Pons (tissue), 1 donor: ENCODE measurements at regions not wholly inside any gene's neighbourhood (a gene's known extent, or its start where the extent isn't known, plus 50 kb on each side); places are given as distances from the start of the nearest gene placed in this dataset.
"Not testable (repeated sequence)": the region's sequence is repeated elsewhere in the genome, so short reads cannot be mapped to it uniquely, and the experiment has no call there.

Experiments used
- DNase-seq: peaks from one replicate; pipeline ENCODE4 v3.0.0-alpha.2; 2016; ENCODE audit warnings: low spot score

DNA sequence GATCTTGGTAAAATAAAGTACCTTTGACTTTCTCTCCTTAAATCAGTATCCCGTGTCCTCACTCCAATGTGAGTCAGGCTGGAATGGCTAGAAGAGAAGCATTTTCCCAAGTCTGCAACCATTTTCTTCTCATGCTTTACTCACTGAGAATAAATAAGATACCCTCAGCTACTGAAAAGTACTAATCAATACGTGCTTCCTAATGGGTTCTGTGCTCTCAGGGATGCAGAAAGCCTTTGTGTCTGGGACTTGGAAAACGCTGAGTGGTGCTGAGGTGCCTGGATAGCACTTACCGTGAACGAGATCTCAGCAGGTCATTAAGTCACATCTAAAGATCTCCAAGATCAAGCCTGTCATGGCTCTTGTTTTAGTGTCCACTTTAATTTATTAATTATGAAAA lies 672.3 kb upstream of the C16orf82 start:
- no peak for DNase-seq

DNA sequence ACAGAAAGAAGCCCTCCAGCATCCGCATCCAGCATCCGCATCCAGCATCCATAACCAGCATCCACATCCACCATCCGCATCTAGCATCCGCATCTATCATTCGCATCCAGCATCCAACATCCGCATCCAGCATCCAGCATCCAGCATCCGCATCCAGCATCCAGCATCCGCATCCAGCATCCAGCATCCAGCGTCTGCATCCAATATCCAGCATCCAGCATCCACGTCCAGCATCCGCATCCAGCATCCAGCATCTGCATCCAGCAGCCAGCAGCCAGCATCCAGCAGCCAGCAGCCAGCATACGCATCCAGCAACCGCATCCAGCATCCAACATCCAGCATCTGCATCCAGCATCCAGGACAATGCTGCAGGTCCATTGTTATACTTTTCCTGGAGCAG lies 671.0 kb upstream of the C16orf82 start:
- no peak for DNase-seq

DNA sequence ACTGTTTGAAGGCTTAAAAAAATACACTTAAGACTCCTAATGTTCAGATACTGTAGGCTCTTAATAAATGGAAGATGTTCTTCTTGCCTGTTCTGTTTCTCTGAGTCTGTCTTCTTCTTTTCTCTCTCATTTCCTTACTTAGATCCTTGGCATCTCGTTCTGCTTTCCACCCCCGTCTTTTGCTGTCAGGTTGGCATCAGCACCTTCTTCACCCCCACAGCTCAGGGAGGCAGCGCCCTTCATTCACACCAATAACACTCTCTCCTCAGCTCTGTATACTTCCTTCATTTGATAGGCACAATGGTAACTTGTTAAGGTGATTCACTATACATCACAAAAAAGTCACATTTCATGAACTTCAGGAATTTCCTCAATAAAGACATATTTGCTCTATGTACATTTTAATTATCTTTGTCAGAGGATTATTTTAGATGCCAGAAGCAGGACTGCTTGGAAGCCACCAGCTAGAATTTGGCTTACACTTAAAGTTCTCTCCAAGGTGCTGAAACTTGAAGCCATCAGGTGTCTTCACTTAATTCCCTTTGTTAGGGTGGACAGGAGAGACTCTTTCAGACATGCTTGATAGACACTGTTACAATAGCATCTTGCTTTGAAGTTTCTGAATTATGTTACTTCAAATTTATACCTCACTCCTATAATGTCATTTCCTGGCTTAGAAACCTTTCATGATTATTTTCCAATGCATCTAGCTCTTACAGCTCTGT lies 670.1 kb upstream of the C16orf82 start:
- DNase-seq = no peak

DNA sequence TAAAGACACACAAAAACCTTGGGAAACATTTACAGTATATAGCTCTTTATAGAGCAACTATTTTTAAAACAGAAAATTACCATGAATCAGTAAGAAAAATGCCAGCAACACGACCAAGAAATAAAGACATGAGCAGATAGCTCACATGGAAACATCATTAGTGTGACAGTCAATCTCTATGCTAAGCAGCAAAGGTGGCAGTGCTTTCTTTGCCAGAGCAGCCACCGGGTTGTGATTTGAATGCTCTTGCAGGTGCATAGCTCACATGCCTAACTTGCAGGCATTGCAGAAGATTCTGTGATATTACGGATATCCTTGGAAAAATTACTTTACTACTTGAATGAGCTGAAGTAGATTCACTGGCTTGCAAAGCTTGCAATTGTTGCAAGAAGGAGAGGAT lies 652.9 kb upstream of the C16orf82 start:
- DNase-seq = no peak

DNA sequence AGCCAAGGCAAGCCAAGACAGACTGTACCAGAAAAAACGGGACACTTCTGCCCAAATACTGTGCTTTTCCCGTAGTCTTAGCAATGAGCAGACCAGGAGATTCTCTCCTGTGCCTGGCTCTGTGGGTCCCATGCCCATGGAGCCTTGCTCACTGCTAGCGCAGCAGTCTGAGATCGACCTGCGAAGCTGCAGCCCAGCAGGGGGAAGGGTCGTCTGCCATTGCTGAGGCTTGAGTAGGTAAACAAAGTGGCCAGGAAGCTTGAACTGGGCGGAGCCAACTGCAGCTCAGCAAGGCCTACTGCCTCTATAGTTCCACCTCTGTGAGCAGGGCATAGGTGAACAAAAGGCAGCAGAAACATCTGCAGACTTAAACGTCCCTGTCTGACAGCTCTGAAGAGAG lies 647.3 kb upstream of the C16orf82 start:
- DNase-seq = not testable (repeated sequence)

DNA sequence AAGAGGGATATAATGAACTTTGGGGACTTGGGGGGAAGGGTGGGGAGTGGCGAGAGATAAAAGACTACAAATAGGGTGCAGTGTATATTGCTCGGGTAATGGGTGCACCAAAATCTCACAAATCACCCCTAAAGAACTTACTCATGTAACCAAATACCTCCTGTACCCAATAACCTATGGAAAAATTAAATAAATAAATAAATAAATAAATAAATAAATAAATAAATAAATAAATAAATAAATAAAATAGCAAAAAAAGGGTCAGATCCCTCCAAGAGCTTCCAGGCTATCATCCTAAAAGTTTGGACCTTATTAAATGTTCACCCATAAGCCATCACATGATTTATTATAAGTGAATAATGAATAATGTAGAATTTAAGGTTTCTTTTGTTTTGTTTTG lies 636.1 kb upstream of the C16orf82 start:
- DNase-seq = no peak

DNA sequence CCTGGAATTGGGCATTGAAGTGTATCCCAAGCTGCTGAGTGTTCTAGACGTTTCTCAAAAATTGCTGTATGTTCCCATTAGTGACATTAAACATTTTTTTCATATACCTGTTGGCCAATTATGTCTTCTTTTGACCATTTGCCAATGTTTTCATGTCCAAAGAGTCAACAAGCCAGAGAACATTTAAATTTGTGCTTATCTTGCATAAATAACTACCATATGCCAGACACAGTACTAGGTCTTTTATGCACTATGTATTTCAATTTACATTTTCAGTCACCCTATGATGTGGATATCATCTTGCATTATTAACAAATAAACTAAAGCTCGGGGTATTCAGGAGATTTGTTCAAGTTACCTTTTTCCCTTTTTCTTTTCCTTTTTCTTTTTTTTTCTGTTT lies 632.9 kb upstream of the C16orf82 start:
- DNase-seq = no peak

DNA sequence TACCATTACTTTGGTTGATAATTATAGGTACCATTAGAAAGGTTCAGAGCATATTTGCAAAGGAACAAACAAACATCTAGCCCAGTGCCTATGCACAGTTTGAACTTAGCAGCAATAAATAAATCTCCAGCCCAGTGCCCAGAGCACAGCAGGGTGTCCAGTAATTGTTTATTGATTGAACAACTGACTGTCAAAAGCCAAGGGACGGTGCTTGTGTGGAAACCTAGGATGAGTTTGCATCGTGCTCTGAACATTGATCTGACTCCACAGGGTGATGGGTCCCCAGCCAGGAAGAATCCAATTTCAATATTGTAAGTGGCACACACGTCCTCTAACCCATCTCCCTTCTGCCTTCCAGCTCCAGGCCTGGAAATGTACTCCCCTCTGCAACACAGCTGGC lies 625.5 kb upstream of the C16orf82 start:
- DNase-seq = no peak

DNA sequence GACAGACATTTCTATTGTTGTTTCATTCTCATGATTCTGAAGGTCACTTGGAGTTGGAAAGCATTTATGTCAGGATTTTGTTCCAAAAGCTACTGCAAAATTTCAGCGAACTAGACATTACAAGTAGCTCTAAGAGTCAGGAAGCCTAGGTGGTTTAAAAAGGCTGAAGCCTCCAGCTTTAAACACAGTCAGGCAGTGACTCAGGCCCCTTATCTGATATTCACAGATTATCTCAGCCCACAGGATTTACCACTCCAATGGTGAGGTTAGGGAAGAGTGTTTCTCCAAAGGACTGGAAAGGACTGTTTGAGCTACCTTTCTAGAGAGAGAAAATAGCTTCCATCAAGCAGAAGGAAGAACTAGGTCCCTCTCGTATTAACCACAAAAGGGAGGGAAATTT lies 624.4 kb upstream of the C16orf82 start:
- DNase-seq = no peak

DNA sequence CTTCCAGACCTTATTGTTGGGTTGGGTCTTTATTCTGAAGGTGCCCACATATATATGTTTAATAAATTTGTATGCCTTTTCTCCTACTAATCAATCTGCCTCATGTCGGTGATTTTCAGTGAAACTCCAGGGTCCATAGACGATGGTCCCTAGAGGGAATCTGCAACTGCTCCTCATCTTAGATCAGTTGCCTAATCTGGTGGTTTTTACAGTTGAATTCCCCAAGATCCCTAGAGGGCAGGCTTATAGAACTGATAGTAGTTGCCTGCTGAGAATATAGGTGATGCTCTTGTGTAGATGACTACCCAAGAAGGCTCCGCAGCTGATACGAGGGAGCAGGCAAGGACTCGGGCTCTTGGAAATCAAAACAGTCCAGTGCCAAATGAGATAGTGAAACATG lies 619.2 kb upstream of the C16orf82 start:
- DNase-seq = no peak

DNA sequence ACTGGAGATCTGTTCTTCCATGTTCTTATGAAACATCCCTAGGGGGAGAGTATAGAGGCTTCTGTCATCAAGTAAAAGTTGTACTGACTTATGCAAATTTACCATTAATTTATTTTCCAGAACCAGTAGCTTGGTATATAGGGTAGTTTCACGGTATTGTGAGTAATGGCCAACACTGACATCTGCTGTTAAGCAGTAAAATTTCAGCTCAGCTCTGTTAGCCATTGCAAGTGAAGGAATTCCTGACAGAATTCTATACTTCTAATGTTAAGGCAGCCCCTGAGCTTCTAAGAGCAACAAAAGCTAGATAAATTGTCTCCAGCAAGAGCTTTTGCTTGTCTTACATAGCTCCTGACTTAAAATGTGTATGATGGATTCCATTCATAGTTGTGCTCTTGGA lies 613.5 kb upstream of the C16orf82 start:
- DNase-seq = no peak

DNA sequence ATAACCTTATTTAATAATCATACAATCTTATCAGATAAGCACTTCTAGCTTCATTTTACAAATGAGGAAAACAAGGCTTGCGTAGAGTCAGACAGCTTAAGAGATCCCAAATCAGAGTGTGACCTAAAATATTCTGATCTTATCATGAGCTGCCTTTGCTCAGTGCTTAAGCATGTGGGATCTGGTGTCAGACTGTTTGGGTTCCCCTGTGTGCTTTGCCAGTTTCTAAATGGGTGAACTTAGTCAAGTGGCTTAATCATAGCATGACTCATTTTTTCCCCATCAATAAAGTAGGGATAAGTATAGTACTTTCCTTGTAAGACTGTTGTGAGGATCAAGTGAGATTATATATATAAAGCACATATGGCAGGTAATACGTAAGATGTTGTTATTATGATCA lies 612.6 kb upstream of the C16orf82 start:
- DNase-seq = no peak

DNA sequence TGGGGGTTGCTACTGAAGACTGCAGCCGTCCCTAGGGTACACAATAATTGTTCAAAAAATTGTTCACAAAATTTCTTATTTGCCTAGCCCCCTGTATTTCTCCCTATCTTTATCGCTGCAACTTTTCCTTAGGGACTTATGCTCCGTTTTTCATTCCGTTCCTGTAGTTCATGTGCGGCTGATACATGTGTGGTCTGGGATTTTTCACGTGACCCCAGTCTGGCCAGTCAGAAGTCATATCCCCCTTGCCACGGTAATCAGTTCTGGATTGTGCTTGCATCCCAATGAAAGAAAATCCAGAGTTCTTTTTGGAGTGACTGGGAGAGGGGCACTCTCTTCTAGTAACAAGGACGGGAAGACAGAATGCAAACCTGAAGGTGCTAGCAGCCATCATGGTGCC lies 610.7 kb upstream of the C16orf82 start:
- DNase-seq = no peak

DNA sequence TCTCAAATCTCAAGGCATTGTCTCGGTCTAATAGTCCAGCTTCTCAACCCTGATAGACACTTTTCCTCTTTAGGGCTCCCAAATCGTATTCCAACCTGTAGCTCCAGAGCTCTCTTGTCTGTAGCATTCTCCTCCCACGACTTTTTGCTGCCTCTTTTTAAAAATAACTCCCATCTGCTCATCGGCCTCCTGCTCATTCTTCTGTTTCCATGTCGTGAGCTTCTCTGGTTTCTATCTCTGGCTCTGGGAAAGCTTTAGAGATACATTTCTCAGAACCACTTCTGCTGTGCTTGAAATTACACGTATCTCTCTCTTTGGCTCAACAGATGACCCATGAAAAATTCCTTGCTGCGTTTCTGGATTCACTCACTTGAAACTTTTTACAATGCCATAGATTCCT lies 609.6 kb upstream of the C16orf82 start:
- DNase-seq = no peak

DNA sequence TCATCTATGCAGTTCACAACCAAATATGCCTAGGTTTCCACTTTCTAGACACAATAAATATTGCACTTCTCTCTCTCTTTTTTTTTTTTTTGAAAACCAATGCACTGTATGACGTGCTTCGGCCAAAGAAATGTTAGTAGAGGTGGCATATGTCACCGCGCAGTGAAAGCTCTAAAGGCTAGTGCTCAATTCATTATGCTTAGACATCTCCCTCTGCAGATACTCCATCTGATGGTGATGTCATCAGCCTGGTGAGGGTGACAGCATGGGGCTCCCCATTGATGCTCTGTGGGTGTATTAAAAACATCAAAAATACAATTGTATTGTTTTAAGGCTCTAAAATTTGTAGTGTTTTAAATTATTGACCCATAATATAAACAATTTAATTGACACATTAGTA lies 608.8 kb upstream of the C16orf82 start:
- no peak for DNase-seq

DNA sequence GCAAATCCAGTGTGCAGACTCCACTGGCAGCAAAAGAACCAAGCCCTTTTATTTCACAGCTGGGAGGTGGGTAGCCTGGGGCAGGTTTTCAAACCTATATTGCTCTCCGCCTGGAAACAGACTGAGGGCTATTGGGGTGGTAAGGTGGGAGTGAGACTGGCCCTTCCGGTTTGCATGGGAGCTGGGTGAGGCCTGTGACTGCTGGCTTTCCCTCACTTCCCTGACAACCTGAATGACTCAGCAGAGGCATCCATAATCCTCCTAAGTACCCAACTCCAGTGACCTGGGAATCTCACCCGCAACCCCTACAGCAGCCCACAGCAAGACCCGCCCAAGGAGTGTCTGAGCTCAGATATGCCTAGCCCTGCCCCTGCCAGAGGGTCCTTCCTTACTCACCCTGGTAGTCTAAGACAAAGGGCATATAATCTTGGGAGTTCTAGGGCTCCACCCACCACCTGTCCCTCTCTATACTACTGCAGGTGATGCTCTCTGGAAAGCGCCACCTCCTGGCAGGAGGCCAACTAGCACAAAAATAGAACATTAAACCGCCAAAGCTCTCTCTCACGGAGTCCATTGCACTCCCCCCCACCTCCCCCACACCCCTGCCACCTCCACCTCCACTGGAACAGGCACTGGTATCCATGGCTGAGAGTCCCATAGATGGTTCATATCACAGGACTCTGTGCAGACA lies 602.0 kb upstream of the C16orf82 start:
- no peak for DNase-seq

DNA sequence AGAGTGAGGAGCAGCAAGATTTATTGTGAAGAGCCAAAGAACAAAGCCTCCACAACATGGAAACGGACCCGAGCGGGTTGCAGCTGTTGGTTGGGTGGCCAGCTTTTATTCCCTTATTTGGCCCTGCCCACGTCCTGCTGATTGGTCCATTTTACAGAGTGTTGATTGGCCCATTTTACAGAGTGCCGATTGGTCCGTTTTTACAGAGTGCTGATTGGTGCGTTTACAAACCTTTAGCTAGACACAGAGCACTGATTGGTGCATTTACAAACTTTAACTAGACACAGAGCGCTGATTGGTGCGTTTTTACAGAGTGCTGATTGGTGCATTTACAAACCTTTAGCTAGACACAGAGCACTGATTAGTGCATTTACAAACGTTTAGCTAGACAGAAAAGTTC lies 592.3 kb upstream of the C16orf82 start:
- DNase-seq = not testable (repeated sequence)

DNA sequence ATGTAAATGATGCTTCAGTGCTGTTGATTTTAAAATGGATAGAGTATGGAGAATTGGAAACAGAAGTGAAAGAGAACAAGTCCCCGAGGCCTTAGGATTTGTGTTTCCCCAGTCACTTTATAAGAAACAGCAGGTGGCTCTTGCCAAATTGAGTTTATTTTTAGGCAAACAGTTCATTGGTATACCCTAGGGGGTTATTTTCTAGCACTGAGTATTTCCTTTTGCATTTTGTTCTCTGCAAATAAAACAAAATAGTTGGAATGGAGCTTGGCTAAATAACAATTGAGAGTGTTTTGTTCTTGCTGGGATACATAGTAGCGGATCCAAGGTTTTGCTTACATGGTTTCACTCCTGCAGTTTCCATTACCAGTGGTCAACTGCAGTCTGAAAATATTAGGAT lies 591.1 kb upstream of the C16orf82 start:
- no peak for DNase-seq

DNA sequence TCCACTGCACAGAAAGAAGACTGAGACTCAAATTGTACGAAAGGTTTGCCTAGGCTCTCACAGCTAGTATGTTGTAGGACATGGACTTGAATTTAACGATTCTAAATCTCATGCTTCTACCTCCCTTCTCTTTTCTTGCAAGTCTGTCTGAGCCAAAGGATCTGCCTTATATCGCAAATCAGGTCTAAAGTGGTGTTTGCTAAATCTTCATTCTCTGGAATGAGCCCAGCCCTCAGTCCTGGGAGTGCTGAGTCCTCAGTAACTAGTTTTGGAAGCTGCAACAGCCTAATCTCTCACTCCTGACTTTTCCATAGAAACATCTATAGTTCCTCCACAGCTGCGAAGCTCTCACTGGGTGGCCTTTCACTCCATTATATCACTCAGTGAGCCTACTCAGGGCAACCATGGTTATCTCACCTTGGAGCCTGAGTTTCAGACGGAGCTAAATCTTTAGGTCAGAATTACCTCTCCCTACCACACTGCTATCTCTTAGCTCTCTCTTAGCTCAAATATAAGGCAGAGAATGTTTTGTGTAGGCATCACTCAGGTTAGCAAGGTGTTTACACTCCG lies 575.5 kb upstream of the C16orf82 start:
- no peak for DNase-seq

DNA sequence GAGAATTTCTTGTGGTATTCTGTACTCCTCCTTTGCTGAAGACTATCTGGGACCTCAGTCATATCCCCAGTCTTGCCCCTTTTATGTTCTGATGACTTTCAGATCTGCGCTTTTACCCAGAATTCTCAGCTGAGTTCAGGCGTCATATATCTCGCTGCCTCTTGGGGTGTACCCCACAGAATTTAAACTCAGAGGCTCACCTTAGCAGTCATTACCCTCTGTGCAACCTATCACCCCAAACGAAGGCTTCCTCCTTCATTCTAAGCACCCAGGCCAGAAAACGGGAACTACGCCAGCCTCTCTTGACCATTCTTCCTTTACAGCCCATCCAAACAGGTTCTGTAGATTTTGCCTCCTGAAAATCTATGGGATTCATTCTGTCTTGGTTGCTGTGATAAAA lies 574.8 kb upstream of the C16orf82 start:
- no peak for DNase-seq

DNA sequence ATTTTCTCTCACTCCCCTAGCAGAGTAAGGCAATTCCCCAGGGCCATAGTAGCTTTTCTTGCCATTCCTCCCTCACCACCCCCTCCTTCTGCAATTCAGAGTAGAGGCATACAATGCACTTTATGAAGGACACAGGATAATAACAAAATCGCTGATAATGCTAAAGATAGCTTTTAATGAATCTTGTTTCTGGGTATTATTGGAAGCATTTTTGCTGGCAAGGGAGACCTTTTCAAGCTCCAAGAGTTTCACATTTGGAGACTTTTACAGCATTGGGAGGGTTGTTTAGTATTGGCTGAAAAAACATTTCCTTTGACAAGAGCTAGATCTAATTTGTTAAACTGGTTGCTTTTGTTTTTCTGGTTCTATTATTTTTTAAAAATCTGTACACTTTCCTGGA lies 573.0 kb upstream of the C16orf82 start:
- DNase-seq = no peak

DNA sequence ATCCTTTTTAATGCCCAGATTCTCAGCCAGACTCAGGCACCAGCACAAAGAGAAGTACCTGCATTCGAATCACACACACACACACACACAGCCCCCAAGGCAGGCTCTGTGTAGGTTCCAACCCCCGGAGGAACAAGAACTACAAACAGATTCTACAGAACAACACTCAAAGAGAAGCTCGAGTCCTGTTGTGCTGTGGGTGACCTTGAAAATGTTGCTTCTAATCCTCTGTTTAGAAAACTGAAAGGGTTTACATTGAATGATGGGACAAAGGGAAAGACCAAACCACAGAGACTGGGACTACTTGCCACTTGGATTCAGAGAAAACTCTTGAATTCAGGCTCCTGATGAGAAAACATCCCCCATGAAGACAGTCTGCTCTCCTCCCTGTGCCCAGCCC lies 568.8 kb upstream of the C16orf82 start:
- DNase-seq = no peak

DNA sequence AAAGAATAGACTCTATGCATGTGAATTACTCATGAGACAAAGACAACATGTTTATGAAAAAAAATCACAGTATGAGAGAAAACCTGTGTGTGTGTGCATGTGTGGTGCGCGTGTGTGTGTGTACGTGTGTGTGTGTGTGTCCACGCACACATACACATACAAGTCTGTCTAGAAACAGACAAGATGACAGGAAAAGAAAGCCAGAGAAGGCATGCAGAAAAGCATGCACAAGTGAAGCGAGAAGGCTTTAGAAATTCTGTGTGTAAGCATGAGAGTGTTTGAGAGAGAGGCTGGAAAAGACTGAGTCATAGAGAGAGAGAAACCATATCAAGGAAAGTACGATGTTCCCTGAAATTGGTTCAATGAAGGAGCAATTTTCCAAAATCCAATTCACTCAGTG lies 566.4 kb upstream of the C16orf82 start:
- DNase-seq = no peak

DNA sequence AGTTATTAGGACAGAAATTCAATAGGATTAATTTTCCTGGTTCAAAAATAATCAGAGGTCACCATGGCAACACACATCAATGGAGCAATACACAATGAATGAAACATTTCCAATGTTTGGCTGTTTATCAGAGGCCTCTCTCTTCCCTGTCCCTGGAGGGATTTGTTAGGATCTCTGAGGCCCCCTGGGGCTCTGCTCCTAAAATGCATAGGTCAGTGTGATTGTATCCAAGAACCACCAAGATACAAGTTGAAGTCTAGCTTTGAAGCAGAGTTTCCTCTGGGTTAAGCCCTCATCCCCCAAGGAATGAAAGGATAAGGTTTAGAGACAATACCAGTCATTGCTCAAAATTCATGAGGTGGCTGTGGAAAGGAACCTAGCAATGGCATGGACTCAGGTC lies 561.2 kb upstream of the C16orf82 start:
- no peak for DNase-seq
